B cell (primary cell): ENCODE measurements at regions not wholly inside any gene's neighbourhood (a gene's known extent, or its start where the extent isn't known, plus 50 kb on each side); places are given as distances from the start of the nearest gene placed in this dataset.

Source experiments
- ATAC-seq: fragments of 200-7000 bp; cut with Tn5 transposase; one replicate; pipeline ENCODE4 v1.10.0; 2021; ENCODE audit warnings: low read depth, mild to moderate bottlenecking, moderate number of reproducible peaks, moderate library complexity
- CTCF ChIA-PET: fragments of 350-600 bp; sonication (Branson Sonifier 250); formaldehyde crosslinking; loops from one replicate; lab custom pipeline; 2021; ENCODE audit warnings: antibody characterized with exemption, inconsistent platforms; lab: Charles Lee
- POLR2A ChIA-PET: fragments of 350-600 bp; sonication (Branson Sonifier 250); formaldehyde crosslinking; loops from one replicate; lab custom pipeline; 2021; ENCODE audit warnings: antibody characterized with exemption; lab: Charles Lee
- DNase-seq: peaks from one replicate; pipeline ENCODE4 v3.0.0; 2013
- H2AFZ ChIP-seq: 2 replicates; pipeline ENCODE4 v1.6.1; 2012; ENCODE audit warnings: mild to moderate bottlenecking, low read depth, low read length; ENCODE audit not compliant: insufficient read depth, poor library complexity, severe bottlenecking
- H3K27ac ChIP-seq, 2 donors: 1 replicate in 1 of 2; 2 replicates in 1 of 2; pipeline ENCODE4 v1.5.1; 2012 to 2013; ENCODE audit warnings: low read length in 2 of 2, mild to moderate bottlenecking in 2 of 2, moderate library complexity in 1 of 2
- H3K27me3 ChIP-seq, 4 experiments: fragments of 200-600 bp in 1 of 4; sonication (generic) in 1 of 4; replicated peaks in 1 of 4; 1 replicate in 2 of 4; 2 replicates in 2 of 4; pipeline versions ENCODE4 v1.6.1 to v1.7.0; 2013 to 2016; ENCODE audit warnings: low read length in 3 of 4, mild to moderate bottlenecking in 2 of 4, mixed read lengths in 1 of 4, moderate library complexity in 1 of 4; ENCODE audit not compliant: insufficient read depth in 4 of 4, control insufficient read depth in 3 of 4; ENCODE audit errors: control extremely low read depth in 1 of 4
- H3K36me3 ChIP-seq, 2 experiments: replicated peaks in 1 of 2; 1 replicate in 1 of 2; 2 replicates in 1 of 2; pipeline versions ENCODE4 v1.6.1 to v1.7.1; 2013; ENCODE audit warnings: low read length in 1 of 2; ENCODE audit not compliant: insufficient read depth in 2 of 2, control insufficient read depth in 1 of 2; ENCODE audit errors: control extremely low read depth in 1 of 2, extremely low read depth in 1 of 2
- H3K4me1 ChIP-seq, 2 donors: fragments of 200-600 bp in 1 of 2; sonication (generic) in 1 of 2; 1 replicate in 1 of 2; 2 replicates in 1 of 2; pipeline versions ENCODE4 v1.5.1 to v1.6.1; 2013 to 2017; ENCODE audit warnings: low read length in 2 of 2; ENCODE audit not compliant: control insufficient read depth in 2 of 2, insufficient read depth in 2 of 2
- H3K4me2 ChIP-seq: replicated peaks from 2 replicates; pipeline ENCODE3; 2012; ENCODE audit warnings: mild to moderate bottlenecking, low read depth, low read length; ENCODE audit not compliant: poor library complexity, severe bottlenecking
- H3K4me3 ChIP-seq, 5 experiments: fragments of 200-600 bp in 1 of 5; sonication (generic) in 1 of 5; 1 replicate in 3 of 5; 2 replicates in 2 of 5; pipeline versions ENCODE4 v1.5.1 to v1.7.0; 2011 to 2016; ENCODE audit warnings: low read length in 4 of 5, mild to moderate bottlenecking in 4 of 5, low read depth in 2 of 5, control low read depth in 1 of 5, moderate library complexity in 1 of 5; ENCODE audit not compliant: insufficient read depth in 1 of 5; ENCODE audit errors: control extremely low read depth in 1 of 5, extremely low read depth in 1 of 5
- H3K79me2 ChIP-seq: fragments of 200-600 bp; sonication (generic); one replicate; pipeline ENCODE4 v1.6.0; 2016; ENCODE audit warnings: low read length; ENCODE audit not compliant: control insufficient read depth, insufficient read depth
- H3K9ac ChIP-seq: fragments of 200-600 bp; sonication (generic); 2 replicates; pipeline ENCODE4 v1.6.1; 2017; ENCODE audit warnings: mild to moderate bottlenecking, low read length, moderate library complexity
- H3K9me3 ChIP-seq, 3 donors: one replicate each; pipeline versions ENCODE4 v1.6.1 to v1.7.1; 2013; ENCODE audit warnings: low read length in 2 of 3; ENCODE audit not compliant: control insufficient read depth in 2 of 3, insufficient read depth in 1 of 3; ENCODE audit errors: control extremely low read depth in 1 of 3
- H4K20me1 ChIP-seq: 2 replicates; pipeline ENCODE4 v1.6.0; 2012; ENCODE audit warnings: mild to moderate bottlenecking, low read length; ENCODE audit not compliant: insufficient read depth, control insufficient read depth, poor library complexity, severe bottlenecking
- H3K27ac Mint-ChIP-seq: one replicate; pipeline ENCODE4 v1.8.0; 2021; ENCODE audit warnings: mixed read lengths
- H3K27me3 Mint-ChIP-seq: one replicate; pipeline ENCODE4 v1.8.0; 2021; ENCODE audit warnings: mixed read lengths
- H3K4me1 Mint-ChIP-seq: one replicate; pipeline ENCODE4 v1.8.0; 2021; ENCODE audit warnings: mixed read lengths
- H3K4me3 Mint-ChIP-seq: one replicate; pipeline ENCODE4 v1.8.0; 2021; ENCODE audit warnings: mixed read lengths
- H3K9me3 Mint-ChIP-seq: one replicate; pipeline ENCODE4 v1.8.0; 2022; ENCODE audit warnings: mixed read lengths; ENCODE audit not compliant: insufficient read depth
- EZH2 ChIP-seq: IDR thresholded peaks from 2 replicates; pipeline ENCODE4 v1.6.1; 2012; ENCODE audit warnings: borderline replicate concordance, low read depth, mild to moderate bottlenecking, moderate library complexity, low read length; ENCODE audit not compliant: insufficient read depth, poor library complexity, severe bottlenecking
- WGBS: methylation state at CpG from one replicate; pipeline ENCODE4 v1.1.5; 2013; ENCODE audit warnings: missing lambda C conversion rate; ENCODE audit not compliant: insufficient coverage; 5-methylcytosine and 5-hydroxymethylcytosine counted together
- intact Hi-C: fragments of 100-400 bp; cut with micrococcal nuclease; formaldehyde crosslinking; loops from one replicate; pipeline ENCODE4 v1.10.0; 2022
- TF ChIP-seq, protein P1 (sequence below): fragments of 200-600 bp; IDR thresholded peaks from one replicate; pipeline ENCODE4 v1.8.0; 2022; ENCODE audit warnings: antibody characterized with exemption, mild to moderate bottlenecking

DNA sequence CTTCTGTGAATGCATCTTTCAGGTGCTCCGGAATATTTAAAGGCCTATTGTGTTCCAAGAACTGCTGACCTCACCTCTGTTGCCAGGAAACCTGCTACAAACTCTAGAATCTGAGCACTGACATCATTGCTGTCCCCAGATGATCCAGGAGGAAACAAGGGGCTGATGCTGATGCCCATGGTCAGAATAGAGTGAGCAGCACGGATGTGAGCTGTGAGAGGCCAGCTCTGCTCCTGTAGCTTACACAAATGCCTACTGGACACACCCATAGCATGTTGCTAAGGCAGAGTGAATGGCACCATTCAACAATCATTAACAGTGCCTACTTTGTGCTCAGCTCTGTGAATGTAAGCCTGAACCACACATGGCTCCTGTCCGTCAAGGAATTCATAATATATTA lies 276.7 kb upstream of the API5 start:
- Histone ChIP-seq H3K36me3 (no peaks in the 10 kb centered on the region), H3K9ac (no peak overlapping the region), H3K79me2 (no peaks in the 10 kb centered on the region), H3K4me2 (no peak overlapping the region), H2AFZ (no peak overlapping the region), H4K20me1 (no peaks in the 10 kb centered on the region), H3K27ac (no peak overlapping the region), H3K4me3 (no peak overlapping the region), H3K4me1 (no peaks in the 10 kb centered on the region), H3K9me3 (no peaks in the 10 kb centered on the region), H3K27me3 (no peaks in the 10 kb centered on the region)
- Mint-ChIP-seq H3K9me3 (peaks cover 2% of the 10 kb centered on the region), H3K27me3 (no peaks in the 10 kb centered on the region), H3K4me3 (no peak overlapping the region), H3K4me1 (no peaks in the 10 kb centered on the region), H3K27ac (no peak overlapping the region)
- CTCF ChIA-PET: no interaction called here
- TF ChIP-seq EZH2: no peak
- TF ChIP-seq, protein P1, sequence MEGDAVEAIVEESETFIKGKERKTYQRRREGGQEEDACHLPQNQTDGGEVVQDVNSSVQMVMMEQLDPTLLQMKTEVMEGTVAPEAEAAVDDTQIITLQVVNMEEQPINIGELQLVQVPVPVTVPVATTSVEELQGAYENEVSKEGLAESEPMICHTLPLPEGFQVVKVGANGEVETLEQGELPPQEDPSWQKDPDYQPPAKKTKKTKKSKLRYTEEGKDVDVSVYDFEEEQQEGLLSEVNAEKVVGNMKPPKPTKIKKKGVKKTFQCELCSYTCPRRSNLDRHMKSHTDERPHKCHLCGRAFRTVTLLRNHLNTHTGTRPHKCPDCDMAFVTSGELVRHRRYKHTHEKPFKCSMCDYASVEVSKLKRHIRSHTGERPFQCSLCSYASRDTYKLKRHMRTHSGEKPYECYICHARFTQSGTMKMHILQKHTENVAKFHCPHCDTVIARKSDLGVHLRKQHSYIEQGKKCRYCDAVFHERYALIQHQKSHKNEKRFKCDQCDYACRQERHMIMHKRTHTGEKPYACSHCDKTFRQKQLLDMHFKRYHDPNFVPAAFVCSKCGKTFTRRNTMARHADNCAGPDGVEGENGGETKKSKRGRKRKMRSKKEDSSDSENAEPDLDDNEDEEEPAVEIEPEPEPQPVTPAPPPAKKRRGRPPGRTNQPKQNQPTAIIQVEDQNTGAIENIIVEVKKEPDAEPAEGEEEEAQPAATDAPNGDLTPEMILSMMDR: no peak
- ATAC-seq (no peak), DNase-seq (no peak)
- WGBS: 29% methylated on average over 2 of the region's 3 CpGs
- POLR2A ChIA-PET: no interaction called here
- intact Hi-C loops: no loop called here

- POLR2A ChIA-PET: no interaction called here
- no peak for TF ChIP-seq EZH2
- TF ChIP-seq, protein P1: no peak
- H3K36me3 ChIP-seq: no peaks in the 10 kb centered on the region
- intact Hi-C loops: no loop called here
- no peak overlapping the region for H3K4me3 Mint-ChIP-seq
- no peak overlapping the region for H3K4me2 ChIP-seq
- no peak overlapping the region for H3K9ac ChIP-seq
- no peaks in the 10 kb centered on the region for H3K4me1 Mint-ChIP-seq
- no peaks in the 10 kb centered on the region for H3K4me1 ChIP-seq
- H3K27me3 Mint-ChIP-seq: no peaks in the 10 kb centered on the region
- H4K20me1 ChIP-seq: no peaks in the 10 kb centered on the region
- CTCF ChIA-PET: no interaction called here
- WGBS: no CpG with 5 or more reads among the region's 2 CpGs
- H3K27me3 ChIP-seq: no peaks in the 10 kb centered on the region
- no peak overlapping the region for H2AFZ ChIP-seq
- H3K79me2 ChIP-seq: no peaks in the 10 kb centered on the region
- no peak overlapping the region for H3K4me3 ChIP-seq
- ATAC-seq (no peak), DNase-seq (no peak)
- no peak overlapping the region for H3K27ac ChIP-seq
- peaks cover 4% of the 10 kb centered on the region for H3K9me3 Mint-ChIP-seq
- peaks cover 0 to 4% (median 0%) of the 10 kb centered on the region in 3 donors for H3K9me3 ChIP-seq
- no peak overlapping the region for H3K27ac Mint-ChIP-seq
Observed at GRCh38 chr11:43053638-43054412, 258.0 kb upstream of the API5 start.
